ENCODE measurements at regions not wholly inside any gene's neighbourhood (a gene's known extent, or its start where the extent isn't known, plus 50 kb on each side); places are given as distances from the start of the nearest gene placed in this dataset.
"Not testable (repeated sequence)": the region's sequence is repeated elsewhere in the genome, so short reads cannot be mapped to it uniquely, and the experiment has no call there.

DNA sequence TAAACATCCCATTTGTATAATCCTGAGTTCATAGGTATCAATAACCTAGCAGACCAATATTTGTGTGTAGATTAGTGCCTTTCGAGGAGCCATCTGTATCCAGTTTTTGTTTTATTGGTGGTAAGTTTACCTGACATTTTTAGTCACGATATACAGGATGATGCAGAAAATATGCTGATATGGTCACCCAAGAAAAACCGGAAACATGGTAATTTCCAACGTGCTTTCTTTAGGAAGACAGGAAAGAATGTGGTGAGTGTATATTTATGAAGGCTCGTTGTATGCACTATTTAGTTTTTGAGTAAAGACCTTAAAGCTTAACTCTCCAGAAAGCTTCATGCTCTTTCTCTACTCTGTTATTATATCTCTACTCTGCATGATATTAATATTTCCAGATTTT lies 180.2 kb upstream of the PHACTR1 start:
- POLR2A ChIA-PET = no interaction called here
- CTCF ChIA-PET = no interaction called here
- Histone ChIP-seq H3K9me3 (ENCODE audit: control insufficient read depth, insufficient read depth, low read length) (no peaks in the 10 kb centered on the region), H3K27ac (ENCODE audit: low read depth, low read length) (no peak overlapping the region), H3K4me3 (ENCODE audit: low read depth, low read length) (no peak overlapping the region), H3K27me3 (ENCODE audit: control insufficient read depth, insufficient read depth, low read length) (no peaks in the 10 kb centered on the region)
- TF ChIP-seq, protein P1, sequence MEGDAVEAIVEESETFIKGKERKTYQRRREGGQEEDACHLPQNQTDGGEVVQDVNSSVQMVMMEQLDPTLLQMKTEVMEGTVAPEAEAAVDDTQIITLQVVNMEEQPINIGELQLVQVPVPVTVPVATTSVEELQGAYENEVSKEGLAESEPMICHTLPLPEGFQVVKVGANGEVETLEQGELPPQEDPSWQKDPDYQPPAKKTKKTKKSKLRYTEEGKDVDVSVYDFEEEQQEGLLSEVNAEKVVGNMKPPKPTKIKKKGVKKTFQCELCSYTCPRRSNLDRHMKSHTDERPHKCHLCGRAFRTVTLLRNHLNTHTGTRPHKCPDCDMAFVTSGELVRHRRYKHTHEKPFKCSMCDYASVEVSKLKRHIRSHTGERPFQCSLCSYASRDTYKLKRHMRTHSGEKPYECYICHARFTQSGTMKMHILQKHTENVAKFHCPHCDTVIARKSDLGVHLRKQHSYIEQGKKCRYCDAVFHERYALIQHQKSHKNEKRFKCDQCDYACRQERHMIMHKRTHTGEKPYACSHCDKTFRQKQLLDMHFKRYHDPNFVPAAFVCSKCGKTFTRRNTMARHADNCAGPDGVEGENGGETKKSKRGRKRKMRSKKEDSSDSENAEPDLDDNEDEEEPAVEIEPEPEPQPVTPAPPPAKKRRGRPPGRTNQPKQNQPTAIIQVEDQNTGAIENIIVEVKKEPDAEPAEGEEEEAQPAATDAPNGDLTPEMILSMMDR (IDR thresholded peaks at IDR 0.05; ENCODE audit: low read depth, low read length) = no peak
- no peak for DNase-seq (ENCODE audit: low read depth, low spot score)

- no peak overlapping the region for H3K27ac ChIP-seq (ENCODE audit: low read depth, low read length)
These were observed 179.2 kb upstream of the PHACTR1 start for GRCh38 chr6:12537389-12537788.

GRCh38 chr6:12538881-12539357 lies 177.6 kb upstream of the PHACTR1 start:
- DNase-seq (ENCODE audit: low read depth, low spot score) = no peak
- TF ChIP-seq, protein P1 (IDR thresholded peaks at IDR 0.05; ENCODE audit: low read depth, low read length) = no peak
- ChIA-PET CTCF (no interaction called here), POLR2A (no interaction called here)
- no peak overlapping the region for H3K27ac ChIP-seq (ENCODE audit: low read depth, low read length)
- H3K4me3 ChIP-seq (ENCODE audit: low read depth, low read length) = no peak overlapping the region
- H3K27me3 ChIP-seq (ENCODE audit: control insufficient read depth, insufficient read depth, low read length) = no peaks in the 10 kb centered on the region
- H3K9me3 ChIP-seq (ENCODE audit: control insufficient read depth, insufficient read depth, low read length) = no peaks in the 10 kb centered on the region

More at GRCh38 chr6:12537389-12537788, 179.2 kb upstream of the PHACTR1 start:
- ChIA-PET CTCF (no interaction called here), POLR2A (no interaction called here)
- no peaks in the 10 kb centered on the region for H3K27me3 ChIP-seq (ENCODE audit: control insufficient read depth, insufficient read depth, low read length)
- no peaks in the 10 kb centered on the region for H3K9me3 ChIP-seq (ENCODE audit: control insufficient read depth, insufficient read depth, low read length)
- TF ChIP-seq, protein P1 (IDR thresholded peaks at IDR 0.05; ENCODE audit: low read depth, low read length) = no peak
- DNase-seq (ENCODE audit: low read depth, low spot score) = no peak
- no peak overlapping the region for H3K4me3 ChIP-seq (ENCODE audit: low read depth, low read length)

- H3K27me3 ChIP-seq (ENCODE audit: control insufficient read depth, insufficient read depth, low read length); DNase-seq (ENCODE audit: low read depth, low spot score); POLR2A ChIA-PET; H3K9me3 ChIP-seq (ENCODE audit: control insufficient read depth, insufficient read depth, low read length); H3K4me3 ChIP-seq (ENCODE audit: low read depth, low read length); H3K27ac ChIP-seq (ENCODE audit: low read depth, low read length); CTCF ChIA-PET: not testable (repeated sequence)
These were observed 174.1 kb upstream of the PHACTR1 start for GRCh38 chr6:12542319-12543115.

GRCh38 chr6:12543953-12544352 lies 172.6 kb upstream of the PHACTR1 start:
- CTCF ChIA-PET = no interaction called here
- no peak for DNase-seq (ENCODE audit: low read depth, low spot score)
- no peak overlapping the region for H3K4me3 ChIP-seq (ENCODE audit: low read depth, low read length)

More at GRCh38 chr6:12543953-12544352, 172.6 kb upstream of the PHACTR1 start:
- POLR2A ChIA-PET = interaction anchor here (0.6 kb wide), 1 partner anchor 37 kb away, joined by 4 read pairs; no protein-coding TSS in a partner anchor
- no peaks in the 10 kb centered on the region for H3K27me3 ChIP-seq (ENCODE audit: control insufficient read depth, insufficient read depth, low read length)
- H3K27ac ChIP-seq (ENCODE audit: low read depth, low read length) = no peak overlapping the region
- H3K9me3 ChIP-seq (ENCODE audit: control insufficient read depth, insufficient read depth, low read length) = no peaks in the 10 kb centered on the region
- TF ChIP-seq, protein P1 (IDR thresholded peaks at IDR 0.05; ENCODE audit: low read depth, low read length) = no peak

All from AG04450 (cell line).